Ovary (tissue), 3 donors: ENCODE measurements at regions not wholly inside any gene's neighbourhood (a gene's known extent, or its start where the extent isn't known, plus 50 kb on each side); places are given as distances from the start of the nearest gene placed in this dataset.
"Not testable (repeated sequence)": the region's sequence is repeated elsewhere in the genome, so short reads cannot be mapped to it uniquely, and the experiment has no call there.

Source experiments
- EP300 ChIP-seq: sonication (generic); formaldehyde crosslinking; IDR thresholded peaks from one replicate; pipeline ENCODE4 v1.6.1; 2017; ENCODE audit warnings: antibody characterized with exemption
- POLR2A ChIP-seq: fragments of 450-650 bp; IDR thresholded peaks from one replicate; pipeline ENCODE4 v1.6.1; 2017; ENCODE audit warnings: antibody characterized with exemption, mild to moderate bottlenecking, moderate library complexity
- TF ChIP-seq, protein P1 (sequence below), 3 donors: fragments of 450-650 bp in 2 of 3; fragments of 200-600 bp in 1 of 3; IDR thresholded peaks; one replicate each; pipeline versions ENCODE4 v1.5.1 to v1.8.0; 2016 to 2022; ENCODE audit warnings: antibody characterized with exemption in 3 of 3, mild to moderate bottlenecking in 1 of 3
- donor health status: DM: no; HTN: no; CAD: no.

DNA sequence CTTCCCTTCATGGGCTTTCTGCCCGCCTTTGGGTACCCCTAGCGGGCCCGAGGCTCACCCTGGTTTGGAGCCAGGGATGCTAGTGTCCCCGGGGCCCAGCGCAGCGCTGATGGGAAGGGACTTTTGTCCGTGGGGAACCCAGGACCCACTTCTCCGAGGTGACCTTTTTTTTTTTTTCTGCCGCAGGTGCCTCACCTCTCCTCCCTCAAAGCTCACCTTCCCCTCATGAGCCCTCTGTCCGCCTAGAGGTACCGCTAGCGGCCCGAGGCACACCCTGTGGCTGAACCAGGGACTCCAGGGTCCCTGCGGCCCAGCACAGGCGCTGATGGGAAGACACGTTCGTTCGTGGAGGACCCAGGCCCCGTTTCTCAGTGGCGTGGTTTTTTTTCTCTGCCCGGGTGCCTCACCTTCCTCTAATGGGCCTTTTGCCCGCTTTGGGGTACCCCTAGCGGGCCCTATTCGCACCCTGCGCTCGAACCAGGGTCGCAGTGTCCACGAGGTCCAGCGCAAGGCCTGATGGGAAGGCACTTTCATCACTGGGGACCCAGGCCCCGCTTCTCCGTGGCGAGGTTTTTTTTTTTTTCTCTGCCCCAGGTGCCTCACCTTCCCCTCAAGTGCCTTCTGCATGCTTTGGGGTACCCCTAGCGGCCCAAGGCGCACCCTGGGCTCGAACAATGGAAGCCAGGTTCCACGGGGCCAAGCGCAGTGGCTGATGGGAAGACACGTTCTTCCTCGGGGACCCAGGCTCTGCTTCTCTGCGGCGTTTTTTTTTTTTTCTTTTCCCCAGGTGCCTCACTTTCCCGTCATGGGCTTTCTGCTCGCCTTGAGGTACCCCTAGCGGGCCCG lies 1481.6 kb upstream of the TPTE start:
- TF ChIP-seq, protein P1, sequence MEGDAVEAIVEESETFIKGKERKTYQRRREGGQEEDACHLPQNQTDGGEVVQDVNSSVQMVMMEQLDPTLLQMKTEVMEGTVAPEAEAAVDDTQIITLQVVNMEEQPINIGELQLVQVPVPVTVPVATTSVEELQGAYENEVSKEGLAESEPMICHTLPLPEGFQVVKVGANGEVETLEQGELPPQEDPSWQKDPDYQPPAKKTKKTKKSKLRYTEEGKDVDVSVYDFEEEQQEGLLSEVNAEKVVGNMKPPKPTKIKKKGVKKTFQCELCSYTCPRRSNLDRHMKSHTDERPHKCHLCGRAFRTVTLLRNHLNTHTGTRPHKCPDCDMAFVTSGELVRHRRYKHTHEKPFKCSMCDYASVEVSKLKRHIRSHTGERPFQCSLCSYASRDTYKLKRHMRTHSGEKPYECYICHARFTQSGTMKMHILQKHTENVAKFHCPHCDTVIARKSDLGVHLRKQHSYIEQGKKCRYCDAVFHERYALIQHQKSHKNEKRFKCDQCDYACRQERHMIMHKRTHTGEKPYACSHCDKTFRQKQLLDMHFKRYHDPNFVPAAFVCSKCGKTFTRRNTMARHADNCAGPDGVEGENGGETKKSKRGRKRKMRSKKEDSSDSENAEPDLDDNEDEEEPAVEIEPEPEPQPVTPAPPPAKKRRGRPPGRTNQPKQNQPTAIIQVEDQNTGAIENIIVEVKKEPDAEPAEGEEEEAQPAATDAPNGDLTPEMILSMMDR (IDR thresholded peaks at IDR 0.05) = not testable (repeated sequence)
- not testable (repeated sequence) for TF ChIP-seq POLR2A, EP300
